NOMO-1 treated with dmso at 0.1 percent for 144 hours (cell line): ENCODE measurements at regions not wholly inside any gene's neighbourhood (a gene's known extent, or its start where the extent isn't known, plus 50 kb on each side); places are given as distances from the start of the nearest gene placed in this dataset.

Source experiments
- DNase-seq: peaks from one replicate; lab custom pipeline; 2025; ENCODE audit not compliant: unreplicated experiment; lab: John Stamatoyannopoulos, UW

DNA sequence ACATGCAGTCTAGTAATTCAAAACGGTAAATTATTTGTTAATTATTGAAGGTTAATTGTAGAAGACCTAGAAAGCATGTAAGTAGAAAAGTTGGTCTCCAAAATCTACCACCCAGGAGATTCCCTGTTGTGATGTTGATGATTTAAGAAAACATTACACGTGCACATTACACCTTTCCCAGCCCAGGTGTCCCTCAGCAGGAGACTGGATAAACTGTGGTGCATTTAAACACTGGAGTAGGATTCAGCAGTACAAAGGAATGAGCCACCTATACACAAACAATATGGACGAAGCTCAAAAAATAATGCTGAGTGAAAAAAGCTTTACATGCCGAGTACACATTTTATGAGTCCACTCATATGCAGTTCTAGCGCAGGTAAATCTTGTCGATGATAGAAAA, 109.0 kb upstream of the STARD3NL start:
- no peak for DNase-seq

DNA sequence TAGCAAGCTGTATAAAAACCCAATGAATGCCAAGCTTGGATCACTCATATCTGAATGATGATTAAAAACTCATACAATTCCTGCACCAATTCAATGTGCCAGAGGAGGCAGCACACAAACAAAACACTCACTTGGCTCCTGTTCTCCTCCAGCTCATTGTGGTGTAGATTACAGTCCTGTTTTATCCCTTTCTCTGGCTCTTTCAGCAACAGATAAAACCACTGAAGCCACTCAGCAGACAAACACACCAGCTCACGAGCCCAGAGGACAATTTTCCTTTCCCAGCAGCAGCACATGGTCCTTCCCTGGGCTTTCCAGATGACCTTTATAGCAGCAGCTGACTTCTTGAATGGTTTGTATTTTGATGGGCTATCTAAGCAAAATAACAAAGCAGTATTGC, 107.3 kb upstream of the STARD3NL start:
- DNase-seq, result no peak

DNA sequence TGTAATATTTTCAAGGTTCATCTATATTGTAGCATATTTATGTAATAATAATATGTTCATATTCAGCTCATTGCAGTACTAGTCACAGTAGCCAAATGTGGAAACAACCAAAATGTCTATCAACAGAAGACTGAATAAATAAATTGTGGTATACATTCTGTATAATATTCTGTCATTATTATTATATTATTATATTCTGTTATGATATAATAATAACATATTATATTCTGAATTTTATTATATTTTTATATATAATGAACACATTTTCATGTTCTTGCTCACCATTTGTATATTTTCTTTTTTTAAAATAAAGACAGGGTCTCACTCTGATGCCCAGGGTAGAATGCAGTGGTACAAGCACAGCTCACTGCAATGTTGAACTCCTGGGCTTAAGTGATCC, 91.2 kb upstream of the STARD3NL start:
- DNase-seq, result no peak

DNA sequence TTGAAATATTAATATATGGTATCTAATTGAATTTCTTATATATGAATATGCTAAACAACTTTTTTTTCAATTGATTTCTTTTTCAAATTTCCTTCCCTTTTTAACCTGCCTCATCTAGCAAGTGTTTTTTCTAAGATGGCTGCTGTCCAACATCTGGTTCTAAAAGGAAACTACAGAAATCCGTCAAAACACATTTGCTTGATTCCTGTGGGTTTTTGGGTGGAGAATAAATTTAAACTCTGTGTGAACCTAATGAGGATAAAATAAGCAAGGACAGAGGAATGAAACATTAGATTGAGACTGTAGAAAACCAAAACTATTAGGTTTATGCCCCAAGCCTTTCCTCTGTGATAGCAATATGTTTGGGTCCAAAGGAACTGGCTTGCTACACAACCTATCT, 75.5 kb upstream of the STARD3NL start:
- DNase-seq, result no peak

DNA sequence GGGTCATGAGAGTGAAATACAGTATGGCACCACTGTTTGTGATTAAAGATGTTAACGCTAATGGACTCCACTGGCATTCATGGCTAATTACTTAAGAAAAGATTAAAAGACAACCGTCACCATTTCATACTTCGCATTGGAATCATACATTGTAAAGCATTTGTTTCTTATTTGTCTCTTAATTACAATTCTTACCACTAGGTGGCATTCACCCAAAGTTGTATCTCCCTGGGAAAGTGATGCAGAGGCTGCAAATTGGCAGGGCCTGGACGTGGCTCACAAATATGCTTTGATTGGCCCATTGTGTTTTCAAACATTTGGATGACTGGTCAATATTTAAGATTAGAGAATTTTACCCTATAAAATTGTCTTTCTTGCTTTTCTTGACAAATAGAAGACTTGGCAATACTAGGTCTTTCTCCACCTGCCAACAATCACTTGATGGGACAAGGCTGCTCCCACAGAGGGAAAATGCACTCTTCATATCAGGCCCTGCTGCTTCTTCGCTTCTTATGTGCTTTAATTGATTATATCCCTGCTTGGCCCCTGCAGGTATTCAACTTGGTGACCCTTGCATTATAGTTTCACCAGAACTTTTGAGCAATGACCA, 72.1 kb upstream of the STARD3NL start:
- DNase-seq, result peak; percentile 11

DNA sequence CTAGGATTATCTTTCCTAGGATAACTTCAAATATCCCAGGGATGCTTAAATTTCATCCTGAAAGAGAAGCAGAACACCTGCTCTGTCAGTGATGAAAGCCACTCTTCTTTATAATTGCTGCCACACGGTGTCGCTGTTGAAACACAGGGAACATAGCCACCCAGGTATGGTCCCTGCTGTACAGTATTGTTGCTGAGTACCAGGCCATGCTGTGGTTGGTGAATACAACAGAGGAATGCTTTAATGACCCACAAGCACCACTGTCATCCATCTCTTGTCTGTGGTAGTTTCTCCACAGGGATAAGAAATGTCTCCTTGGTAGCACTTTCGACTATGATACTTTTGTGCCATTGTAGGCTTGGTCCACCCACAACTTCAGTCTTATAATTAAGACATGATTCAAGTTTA, 70.6 kb upstream of the STARD3NL start:
- no peak for DNase-seq

DNA sequence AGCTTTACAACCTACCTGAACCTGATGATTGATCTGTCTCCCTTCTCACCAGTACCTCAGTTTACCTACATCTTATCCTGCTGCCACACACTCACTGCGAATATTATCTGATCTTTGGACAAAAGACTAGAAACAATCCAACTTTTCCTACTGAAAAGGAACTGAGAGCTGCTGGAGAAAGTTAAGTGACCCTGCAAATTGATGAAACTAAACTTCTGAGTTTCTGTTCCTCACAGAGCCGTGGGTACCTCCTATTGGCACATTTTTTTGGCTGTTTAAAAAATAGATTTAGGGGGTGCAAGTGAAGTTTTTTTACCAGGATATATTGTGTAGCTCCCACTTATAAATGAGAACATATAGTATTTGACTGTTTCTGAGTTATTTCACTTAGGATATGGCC, 66.0 kb upstream of the STARD3NL start:
- no peak for DNase-seq

DNA sequence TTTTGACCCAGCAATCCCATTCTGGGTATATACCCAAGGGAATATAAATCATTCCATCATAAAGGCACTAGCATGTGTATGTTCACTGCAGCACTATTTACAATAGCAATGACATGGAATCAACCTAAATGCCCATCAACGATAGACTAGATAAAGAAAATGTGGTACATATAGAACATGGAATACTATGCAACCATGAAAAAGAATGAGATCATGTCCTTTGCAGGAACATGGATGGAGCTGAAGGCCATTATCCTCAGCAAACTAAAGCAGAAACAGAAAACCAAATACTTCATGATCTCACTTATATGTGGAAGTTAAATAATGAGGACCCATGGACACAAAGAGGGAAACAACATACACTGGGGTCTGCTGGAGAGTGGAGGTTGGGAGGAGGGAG, 58.0 kb upstream of the STARD3NL start:
- DNase-seq, result no peak

DNA sequence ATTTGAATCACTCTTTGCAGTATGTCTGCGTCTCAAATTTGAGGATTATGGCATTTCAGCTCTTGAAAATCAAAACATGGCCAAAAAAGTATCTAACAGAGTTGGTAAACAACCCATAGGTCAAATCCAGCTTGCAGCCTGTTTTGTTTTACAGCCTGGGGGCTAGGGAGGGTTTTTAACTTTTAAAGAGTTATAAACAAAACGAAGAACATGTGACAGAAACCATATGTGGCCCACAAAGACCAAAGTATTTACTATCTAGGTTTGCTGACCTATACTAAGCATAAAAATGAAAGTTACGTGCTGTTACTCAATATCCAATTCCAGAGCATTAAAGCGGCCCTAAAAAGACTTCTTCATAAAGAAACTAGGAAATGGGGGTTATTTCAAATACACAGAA, 55.5 kb upstream of the STARD3NL start:
- DNase-seq, result no peak

DNA sequence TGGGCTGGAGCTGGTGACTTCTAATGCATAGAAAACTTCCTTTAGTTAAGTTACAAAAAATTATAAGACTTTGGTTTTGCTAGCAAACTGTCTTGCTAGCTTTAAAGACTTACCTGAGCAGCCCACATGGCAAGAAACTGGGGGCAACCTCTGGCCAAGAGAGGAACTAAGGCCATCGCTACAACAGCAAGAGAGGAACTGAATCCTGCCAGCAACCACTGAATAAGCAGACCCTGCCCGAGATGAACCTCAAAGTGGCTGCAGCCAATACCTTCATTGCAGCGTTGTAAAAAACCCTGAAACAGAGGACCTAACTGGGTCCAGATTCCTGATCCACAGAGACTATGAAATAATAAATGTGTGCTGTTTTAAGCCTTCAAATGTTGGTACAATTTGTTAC, 54.6 kb upstream of the STARD3NL start:
- no peak for DNase-seq

DNA sequence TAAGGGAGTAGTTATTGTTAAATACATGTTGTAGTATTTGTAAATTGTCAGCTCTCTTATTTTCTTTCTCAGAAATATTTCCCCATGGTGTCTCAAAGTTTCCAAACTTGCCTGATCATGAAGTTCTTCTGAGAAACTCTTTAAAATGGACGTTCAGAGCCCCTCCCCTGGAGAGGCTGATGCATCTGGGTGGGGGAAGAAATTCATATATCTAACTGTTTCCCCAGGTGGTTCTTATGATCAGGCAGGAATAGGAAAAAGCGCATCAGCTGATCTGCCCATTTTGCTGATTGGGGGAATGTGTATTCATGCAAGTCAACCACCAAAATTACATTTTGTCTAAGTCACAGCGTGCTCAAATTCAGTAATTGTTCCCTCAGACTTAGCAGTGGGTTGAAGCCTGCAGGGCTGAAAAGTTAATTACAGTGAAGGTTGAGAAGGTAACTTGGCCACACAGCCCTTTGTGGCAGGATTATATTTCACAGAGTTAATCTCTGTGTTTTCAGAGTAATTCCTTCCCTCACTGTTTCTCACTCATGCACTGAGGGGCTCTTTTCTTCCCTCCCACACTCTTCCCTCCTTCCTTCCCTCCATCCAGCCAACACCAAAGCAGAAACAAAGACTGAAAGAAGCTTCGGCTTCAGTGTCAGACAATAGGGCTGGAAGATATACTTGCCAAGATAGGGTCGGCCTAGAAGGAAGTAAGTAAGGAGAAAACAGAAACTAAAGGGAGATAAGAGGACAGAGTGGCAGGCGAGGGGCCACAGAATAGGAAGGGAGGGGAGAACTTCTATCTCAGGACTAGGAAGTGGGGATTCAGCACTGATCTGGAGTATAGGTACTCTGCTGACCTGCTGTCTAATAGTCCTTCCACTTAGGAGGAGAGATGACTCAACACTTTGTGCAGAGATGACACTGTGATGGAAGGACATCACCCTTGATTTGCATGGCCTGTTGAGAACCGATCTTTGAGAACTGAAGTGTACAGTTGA, 50.5 kb upstream of the STARD3NL start:
- DNase-seq, result no peak
